CD4-positive, alpha-beta T cell treated with Interleukin-2 at 100 ng/mL for 4 hours (primary cell): ENCODE measurements at regions not wholly inside any gene's neighbourhood (a gene's known extent, or its start where the extent isn't known, plus 50 kb on each side); places are given as distances from the start of the nearest gene placed in this dataset.

Experiments used
- DNase-seq: peaks from one replicate; pipeline ENCODE4 v3.0.0-alpha.2; 2020; ENCODE audit warnings: low spot score

GRCh38 chr4:179836179-179837075 is 2394.2 kb upstream of the AGA start:
- DNase-seq = no peak

GRCh38 chr4:179843370-179843769 is 2399.8 kb upstream of the TENM3 start:
- no peak for DNase-seq

GRCh38 chr4:179855469-179855868 is 2387.7 kb upstream of the TENM3 start:
- DNase-seq = no peak

- DNase-seq = no peak
Measured at GRCh38 chr4:179858221-179858620, 2385.0 kb upstream of the TENM3 start.

GRCh38 chr4:179867300-179867878 is 2375.8 kb upstream of the TENM3 start:
- DNase-seq = no peak

- no peak for DNase-seq
Measured at GRCh38 chr4:179871726-179872125, 2371.5 kb upstream of the TENM3 start.

- no peak for DNase-seq
Measured at GRCh38 chr4:179872755-179873154, 2370.4 kb upstream of the TENM3 start.

GRCh38 chr4:179880756-179881155 is 2362.4 kb upstream of the TENM3 start:
- no peak for DNase-seq

- no peak for DNase-seq
Measured at GRCh38 chr4:179894066-179894778, 2349.0 kb upstream of the TENM3 start.

GRCh38 chr4:179919587-179919986 is 2323.6 kb upstream of the TENM3 start:
- DNase-seq = no peak

GRCh38 chr4:179927473-179927872 is 2315.7 kb upstream of the TENM3 start:
- DNase-seq = no peak

GRCh38 chr4:179941911-179942310 is 2301.3 kb upstream of the TENM3 start:
- DNase-seq = no peak

- no peak for DNase-seq
Measured at GRCh38 chr4:179976777-179977176, 2266.4 kb upstream of the TENM3 start.

- no peak for DNase-seq
Measured at GRCh38 chr4:179977378-179977777, 2265.8 kb upstream of the TENM3 start.

- no peak for DNase-seq
Measured at GRCh38 chr4:179981161-179981560, 2262.0 kb upstream of the TENM3 start.

GRCh38 chr4:179989975-179990374 is 2253.2 kb upstream of the TENM3 start:
- DNase-seq = no peak

- DNase-seq = no peak
Measured at GRCh38 chr4:180009316-180009715, 2233.9 kb upstream of the TENM3 start.

GRCh38 chr4:180028682-180029081 is 2214.5 kb upstream of the TENM3 start:
- DNase-seq = no peak

- no peak for DNase-seq
Measured at GRCh38 chr4:180031330-180031729, 2211.9 kb upstream of the TENM3 start.

GRCh38 chr4:180041576-180041975 is 2201.6 kb upstream of the TENM3 start:
- DNase-seq = no peak

GRCh38 chr4:180052629-180053028 is 2190.6 kb upstream of the TENM3 start:
- DNase-seq = no peak

- DNase-seq = no peak
Measured at GRCh38 chr4:180054291-180054690, 2188.9 kb upstream of the TENM3 start.

GRCh38 chr4:180057299-180057721 is 2185.9 kb upstream of the TENM3 start:
- no peak for DNase-seq
